T-helper 2 cell (primary cell): ENCODE measurements at regions not wholly inside any gene's neighbourhood (a gene's known extent, or its start where the extent isn't known, plus 50 kb on each side); places are given as distances from the start of the nearest gene placed in this dataset.

Source experiments
- DNase-seq, 5 experiments: peaks; one replicate each; pipeline versions ENCODE4 v3.0.0 to v3.0.0-alpha.2; 2012 to 2022

- peak in 2 of 5 experiments; percentile 13 to 81 for DNase-seq
These were observed 123.5 kb downstream of the MAP3K7 start for GRCh38 chr6:90463359-90463758.

DNA sequence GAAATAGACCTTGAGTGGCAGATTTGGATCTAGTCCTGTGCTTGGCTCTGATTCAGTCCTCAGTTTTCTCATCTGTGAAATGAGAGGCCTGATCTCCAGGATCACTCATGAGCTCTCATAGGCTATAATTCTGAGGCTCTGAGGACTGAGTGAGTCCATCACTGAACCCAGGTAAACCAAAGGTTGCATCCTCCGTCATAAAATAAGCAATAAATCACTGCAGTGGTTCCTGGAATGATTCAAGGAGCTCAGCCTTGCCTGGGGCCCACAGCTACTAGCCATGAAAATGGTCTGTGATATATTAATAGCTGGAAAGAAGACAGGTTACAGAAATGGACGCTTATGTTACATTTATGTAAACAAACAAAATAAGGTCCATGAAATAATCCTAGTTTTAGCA lies 124.8 kb downstream of the MAP3K7 start:
- DNase-seq, result no peak

DNA sequence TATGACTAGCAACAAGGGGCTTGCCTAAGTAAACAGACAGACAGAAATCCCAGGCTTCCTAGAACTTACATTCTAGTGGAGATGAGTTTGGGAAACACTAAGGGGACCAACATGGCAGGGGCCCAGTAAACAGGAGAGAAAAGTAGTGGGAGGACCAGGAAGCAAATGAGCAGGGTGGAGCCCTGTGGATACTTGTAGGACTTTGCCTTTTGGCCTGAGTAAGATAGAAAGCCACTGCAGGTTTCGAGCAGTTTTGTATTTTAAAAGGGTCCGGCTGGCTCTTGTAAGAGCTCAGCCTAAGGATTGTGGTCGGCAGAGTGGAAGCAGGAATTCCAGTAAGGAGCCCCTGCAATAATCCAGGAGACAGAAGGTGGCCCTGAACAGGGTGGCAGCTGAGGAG lies 125.5 kb downstream of the MAP3K7 start:
- DNase-seq, result no peak

DNA sequence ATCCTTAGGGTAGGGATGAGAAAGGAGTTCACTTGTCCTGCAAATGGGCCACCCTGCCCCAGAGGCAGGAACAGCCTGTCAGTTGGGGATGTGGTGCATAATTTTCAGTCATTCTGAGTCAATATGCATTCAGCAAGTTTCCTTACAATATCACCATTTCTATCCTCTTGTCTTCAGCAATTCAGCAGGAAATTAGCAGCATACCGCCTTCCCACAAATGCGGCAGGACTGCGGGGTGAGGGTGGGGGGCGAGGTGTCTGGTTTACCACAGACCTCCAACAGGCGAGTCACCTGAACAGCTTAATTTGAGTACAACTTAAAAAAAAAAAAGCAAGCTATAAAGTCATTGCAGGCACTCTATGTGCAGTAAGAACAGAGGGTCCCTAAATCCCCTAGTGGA lies 126.8 kb downstream of the MAP3K7 start:
- DNase-seq, result peak in 1 of 5 experiments; percentile 57

GRCh38 chr6:90459225-90459758 lies 127.6 kb downstream of the MAP3K7 start:
- DNase-seq, result no peak

DNA sequence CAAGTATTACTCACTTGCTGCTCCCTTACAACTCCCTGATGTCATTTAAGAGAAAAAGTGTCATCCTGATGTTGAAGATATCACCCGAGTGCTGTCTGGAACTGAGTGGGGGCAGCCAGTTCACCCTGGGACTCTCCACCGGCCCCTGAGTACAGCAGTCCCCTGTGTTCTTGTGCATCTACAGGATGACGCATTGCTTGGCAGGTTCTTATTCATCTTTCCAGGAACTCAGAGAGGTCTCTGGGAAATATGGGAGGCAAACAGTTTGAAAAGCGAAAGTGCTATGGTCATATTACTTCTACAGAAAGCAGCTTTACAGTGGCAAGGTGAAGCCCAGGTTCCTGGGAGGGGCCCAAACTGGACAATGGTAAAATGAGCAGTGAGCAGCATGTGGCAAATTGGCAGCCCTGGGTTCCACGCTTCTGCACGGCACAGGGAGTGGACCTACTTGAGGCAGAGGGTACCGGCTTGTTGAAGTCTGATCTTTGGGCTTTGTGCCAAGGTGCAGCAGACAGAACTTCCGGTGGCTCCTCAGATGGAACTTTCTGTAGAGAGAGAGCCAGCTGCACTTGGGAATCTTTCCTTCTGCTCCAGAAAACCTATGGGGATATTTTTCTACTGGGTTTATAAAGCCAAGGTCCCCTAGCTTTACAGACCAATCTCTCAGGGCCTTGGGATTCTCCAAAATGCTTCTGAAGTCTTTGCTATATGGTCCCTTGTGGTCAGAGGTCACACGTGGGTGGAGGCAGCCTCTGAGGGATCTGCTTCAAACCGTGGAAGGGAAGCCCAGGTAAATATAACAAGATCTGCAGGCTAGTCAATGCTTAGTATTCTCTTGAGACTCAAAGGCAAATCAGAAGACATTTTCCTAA lies 128.3 kb downstream of the MAP3K7 start:
- peak; percentile 15 to 87 (median 44) for DNase-seq

DNA sequence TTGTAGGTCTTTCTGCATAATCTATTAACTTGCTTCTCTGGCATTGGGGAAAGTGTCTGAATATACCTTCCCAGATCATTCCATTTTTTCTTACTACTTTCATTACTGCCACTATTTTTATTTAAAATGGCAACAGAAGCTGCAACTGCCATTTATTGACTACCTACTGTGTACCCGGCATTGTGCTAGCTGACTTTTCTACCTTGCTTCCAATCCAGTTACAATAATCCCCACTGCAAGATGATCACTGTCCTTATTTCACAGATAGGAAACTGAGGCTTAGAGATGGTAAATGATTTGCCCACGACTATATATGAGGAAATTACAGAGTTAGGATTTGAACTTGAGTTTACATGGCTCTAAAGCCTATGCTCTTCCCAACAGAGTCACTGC lies 129.0 kb downstream of the MAP3K7 start:
- no peak for DNase-seq

- peak in 3 of 5 experiments; percentile 10 to 86 (median 31) for DNase-seq
These were observed 129.6 kb downstream of the MAP3K7 start for GRCh38 chr6:90456997-90457866.

GRCh38 chr6:90456001-90456400 lies 130.9 kb downstream of the MAP3K7 start:
- no peak for DNase-seq

- no peak for DNase-seq
These were observed 131.9 kb downstream of the MAP3K7 start for GRCh38 chr6:90454836-90455427.

DNA sequence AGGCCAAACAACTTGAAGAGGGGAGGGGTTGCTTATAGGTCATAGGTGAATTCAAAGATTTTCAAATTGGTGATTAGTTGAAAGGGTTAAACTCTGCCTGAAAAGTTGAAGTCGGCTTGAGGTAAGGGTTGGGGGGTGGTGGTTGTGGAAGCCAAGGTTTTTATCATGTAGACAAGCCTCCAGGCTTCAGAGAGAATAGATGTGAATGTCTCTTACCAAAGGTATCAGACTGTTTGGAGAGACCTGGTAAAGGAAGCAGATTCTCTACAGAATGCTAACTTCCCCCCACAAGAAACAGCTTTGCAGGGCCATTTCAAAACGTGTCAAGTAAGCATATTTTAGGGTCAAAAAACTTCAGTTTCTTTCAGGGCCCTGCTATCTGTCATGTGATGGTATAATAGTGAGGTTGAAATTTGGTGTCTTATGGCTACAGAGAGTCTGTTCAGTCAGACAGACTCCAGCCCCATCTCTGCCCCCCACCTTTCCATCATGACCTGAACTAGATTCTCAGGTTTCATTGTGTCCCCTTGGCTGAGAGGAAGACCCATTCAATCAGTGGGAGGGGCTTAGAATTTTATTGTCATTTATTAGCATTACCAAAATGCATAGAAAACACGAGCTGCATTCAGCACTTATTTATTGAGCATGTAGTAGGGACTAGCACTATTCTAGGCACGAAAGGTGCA lies 136.5 kb downstream of the MAP3K7 start:
- no peak for DNase-seq

- no peak for DNase-seq
These were observed 137.6 kb downstream of the MAP3K7 start for GRCh38 chr6:90449311-90449710.

DNA sequence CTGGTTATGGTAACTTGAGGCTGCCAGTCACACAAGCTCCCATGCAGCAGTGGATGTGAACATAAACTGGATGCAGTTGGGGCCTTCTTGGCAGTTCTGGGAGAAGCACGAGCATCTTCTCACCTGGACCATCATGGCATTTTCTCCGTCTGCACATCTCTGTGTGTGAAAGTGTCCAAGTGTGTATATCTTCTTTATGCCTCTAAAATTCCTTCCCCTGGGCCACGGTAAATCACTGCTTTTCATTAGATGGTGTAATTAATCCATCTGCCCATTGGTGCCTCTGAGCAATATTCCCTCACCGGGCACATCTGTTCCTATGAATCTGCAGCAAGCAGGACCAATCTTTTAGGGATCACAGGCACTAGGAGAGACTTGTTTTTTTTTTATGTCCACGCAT lies 138.0 kb downstream of the MAP3K7 start:
- no peak for DNase-seq

DNA sequence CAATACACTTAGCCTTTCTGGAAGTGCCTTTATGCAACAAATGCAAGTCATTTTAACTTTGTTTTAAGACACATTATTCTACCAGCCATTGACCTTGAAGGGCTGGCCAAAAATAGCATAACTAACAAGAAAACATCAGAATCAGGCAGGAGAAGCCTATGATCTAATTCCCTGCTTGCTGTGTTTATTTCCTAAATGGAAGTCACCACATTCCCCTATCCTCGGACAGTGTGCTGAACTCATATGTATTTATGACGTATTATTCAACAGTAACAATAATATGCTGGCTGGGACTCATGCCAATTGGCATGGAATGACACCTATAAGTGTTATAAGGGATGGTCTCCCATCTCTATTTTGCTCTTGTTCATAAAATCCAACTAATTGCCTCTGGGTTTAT lies 140.7 kb downstream of the MAP3K7 start:
- DNase-seq, result no peak

GRCh38 chr6:90445533-90446108 lies 141.3 kb downstream of the MAP3K7 start:
- DNase-seq, result no peak

DNA sequence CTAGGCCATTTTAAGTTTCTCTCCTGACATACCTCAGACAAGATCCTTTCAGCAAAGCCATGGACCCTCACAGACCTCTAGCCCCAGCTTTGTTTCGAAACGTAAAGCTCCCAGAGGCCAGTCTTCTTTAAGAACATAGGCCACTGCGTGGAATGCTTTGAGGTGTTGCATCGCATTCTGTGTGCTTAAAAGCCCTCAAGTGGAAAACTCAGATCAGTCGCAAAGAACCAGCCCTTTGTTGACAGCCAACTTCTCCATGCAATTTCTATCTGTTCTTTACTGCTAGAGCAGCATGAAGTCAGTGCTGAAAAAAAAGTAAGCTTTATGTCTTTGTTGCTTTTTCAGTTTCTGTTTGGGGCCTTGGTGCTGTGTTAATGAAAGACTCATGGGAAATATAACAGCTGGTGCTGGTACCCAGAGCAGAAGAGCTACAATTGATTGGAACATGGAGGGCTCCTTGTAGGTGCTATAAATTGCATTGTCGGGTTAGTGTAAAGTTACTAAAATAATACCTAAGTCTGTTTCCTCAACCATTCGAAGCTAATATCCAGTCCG lies 142.6 kb downstream of the MAP3K7 start:
- DNase-seq, result peak in 1 of 5 experiments; percentile 22

DNA sequence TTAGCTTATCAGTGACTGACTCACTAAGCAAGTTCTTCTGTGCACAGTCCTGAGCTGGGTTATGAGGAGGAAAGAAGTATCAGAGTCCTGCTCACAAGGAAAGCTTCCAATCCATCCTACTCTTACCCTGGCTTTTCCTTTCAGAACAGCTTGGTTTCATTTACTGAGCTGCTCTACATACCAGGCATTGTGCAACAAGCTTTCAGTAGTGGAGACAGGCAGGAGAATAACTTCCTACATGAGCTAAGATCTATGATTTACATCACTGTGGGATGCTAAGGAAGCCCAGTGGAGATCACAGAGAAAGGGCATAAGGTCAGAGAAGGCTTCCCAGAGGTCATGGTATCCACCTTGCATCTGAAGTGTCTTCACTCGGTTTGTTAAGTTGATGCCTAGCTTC lies 144.5 kb downstream of the MAP3K7 start:
- no peak for DNase-seq

DNA sequence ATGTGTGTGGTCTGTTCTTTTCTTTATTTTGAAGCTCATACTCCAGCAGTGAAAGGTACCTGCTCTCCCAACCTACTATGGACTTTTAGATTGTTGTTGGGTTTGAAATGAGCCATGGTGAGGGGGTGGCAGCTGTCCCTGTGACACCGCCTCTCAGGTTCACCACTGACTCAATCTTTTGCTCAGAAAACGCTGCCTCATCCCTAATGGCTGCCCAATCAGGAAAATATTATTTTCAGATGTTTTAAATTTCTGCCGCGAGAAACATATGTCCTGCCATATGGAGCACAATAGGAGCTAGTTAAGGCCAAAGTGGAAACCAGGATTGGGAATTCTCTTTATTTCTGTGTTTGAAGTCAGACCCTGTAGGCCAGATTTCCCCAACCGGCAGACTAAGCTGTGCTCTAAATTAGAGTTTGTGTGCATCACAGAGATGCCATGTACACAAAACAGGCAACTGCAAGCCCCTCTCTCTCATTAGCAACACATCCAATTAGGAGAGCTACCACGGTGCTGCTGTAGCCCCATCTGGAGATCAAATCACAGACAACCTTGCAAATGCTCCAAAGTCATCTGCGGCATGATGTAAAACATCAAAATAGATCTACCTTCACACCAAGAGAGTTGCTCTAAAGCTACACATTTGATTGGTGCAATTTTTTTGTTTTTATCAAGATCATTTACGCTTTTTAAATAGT lies 144.1 kb upstream of the BACH2 start:
- DNase-seq, result no peak

DNA sequence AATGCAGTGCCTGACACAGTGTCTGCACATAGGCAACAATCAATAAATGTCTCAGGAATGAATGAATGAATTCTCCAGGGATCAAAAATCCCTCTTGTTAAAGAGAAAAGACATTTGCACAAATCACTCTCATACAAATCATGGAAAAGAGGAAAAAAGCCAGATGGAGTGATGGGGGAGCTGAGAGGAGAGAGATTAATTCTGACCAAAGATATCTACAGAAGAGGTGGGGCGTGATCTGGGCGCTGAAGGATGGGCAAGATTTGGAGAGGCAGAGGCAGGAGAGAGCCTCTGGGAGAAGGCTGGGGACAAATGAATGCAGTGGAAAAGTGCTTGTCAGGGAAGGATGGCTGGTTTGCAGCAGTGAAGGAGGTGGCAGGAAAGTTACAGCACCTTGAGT lies 142.9 kb upstream of the BACH2 start:
- no peak for DNase-seq

DNA sequence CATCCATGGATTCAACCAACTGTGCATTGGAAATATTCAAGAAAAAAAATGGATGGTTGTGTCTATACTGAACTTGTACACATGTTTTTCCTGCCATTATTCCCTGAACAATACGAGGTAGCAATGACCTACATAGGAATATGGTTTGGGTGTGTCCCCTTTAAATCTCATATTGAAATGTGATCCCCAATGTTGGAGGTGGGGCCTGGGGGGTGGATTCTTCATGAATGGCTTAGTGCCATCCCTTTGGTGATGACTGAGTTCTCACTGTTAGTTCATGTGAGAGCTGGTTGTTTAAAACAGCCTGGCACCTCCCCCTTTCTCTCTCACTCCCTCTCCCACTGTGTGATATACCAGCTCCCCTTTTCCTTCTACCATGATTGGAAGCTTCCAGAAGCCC lies 139.8 kb upstream of the BACH2 start:
- DNase-seq, result no peak
